ENCODE measurements at regions not wholly inside any gene's neighbourhood (a gene's known extent, or its start where the extent isn't known, plus 50 kb on each side); places are given as distances from the start of the nearest gene placed in this dataset.

DNA sequence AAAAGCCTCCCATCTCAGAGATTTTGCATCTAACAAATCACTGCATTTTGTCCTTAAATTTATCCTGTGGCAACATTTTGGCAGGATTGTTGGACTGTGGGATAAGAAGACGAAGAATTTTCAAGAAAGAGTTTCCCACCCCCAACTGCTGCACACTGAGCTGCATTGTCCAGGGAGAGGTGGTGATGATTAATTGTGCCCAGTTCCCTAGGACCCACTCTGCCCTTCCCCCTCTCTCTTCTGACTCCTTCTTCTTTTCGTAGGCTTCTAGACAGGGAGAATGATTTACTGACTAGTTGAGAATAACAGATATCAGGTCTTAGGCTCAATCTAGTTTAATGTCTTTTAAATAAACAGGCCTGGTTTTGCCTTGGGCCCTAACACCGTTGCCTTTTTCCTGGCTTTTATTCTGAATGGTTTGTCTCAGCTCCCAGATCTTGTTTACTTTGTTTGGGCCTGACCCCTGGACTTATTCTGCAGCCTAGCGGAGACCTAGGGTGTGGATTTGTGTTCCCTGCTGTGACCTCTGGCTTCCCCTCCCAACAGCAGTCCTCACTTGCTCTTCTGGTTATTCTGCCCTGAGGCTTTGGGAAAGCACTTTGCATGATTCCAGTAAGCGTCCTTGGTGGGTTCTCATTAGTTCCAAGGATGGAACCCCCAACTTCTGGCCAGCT lies 233.3 kb downstream of the INSIG2 start:
- FAIRE-seq (no peak), DNase-seq (ENCODE audit: low read depth in 1 of 2, low spot score in 1 of 2) (no peak), ATAC-seq (no peak)
- Histone ChIP-seq H3K4me2 (no peak overlapping the region), H3K4me3 (no peak overlapping the region), H3K9me3 (no peaks in the 10 kb centered on the region), H3K27ac (no peak overlapping the region), H3K4me1 (no peaks in the 10 kb centered on the region)
- ChIA-PET POLR2A (no interaction called here), CTCF (no interaction called here)
- TF ChIP-seq SREBF2 (IDR thresholded peaks at IDR 0.05) (no peak), PHF8 (IDR thresholded peaks at IDR 0.05; ENCODE audit: borderline replicate concordance, low read depth) (no peak), EHMT2 (IDR thresholded peaks at IDR 0.05; ENCODE audit: low read depth) (no peak), NR3C1 (IDR thresholded peaks at IDR 0.05) (no peak), TFCP2L1 (CRISPR knock-in tag; IDR thresholded peaks at IDR 0.05) (no peak), RFX5 (IDR thresholded peaks at IDR 0.05) (no peak), CHD4 (IDR thresholded peaks at IDR 0.05; ENCODE audit: borderline replicate concordance) (no peak), ZFP36 (IDR thresholded peaks at IDR 0.05; ENCODE audit: borderline replicate concordance, partially characterized antibody) (no peak), MYC (IDR thresholded peaks at IDR 0.05; ENCODE audit: borderline replicate concordance, low read length) (no peak)
- TF ChIP-seq, protein P1, sequence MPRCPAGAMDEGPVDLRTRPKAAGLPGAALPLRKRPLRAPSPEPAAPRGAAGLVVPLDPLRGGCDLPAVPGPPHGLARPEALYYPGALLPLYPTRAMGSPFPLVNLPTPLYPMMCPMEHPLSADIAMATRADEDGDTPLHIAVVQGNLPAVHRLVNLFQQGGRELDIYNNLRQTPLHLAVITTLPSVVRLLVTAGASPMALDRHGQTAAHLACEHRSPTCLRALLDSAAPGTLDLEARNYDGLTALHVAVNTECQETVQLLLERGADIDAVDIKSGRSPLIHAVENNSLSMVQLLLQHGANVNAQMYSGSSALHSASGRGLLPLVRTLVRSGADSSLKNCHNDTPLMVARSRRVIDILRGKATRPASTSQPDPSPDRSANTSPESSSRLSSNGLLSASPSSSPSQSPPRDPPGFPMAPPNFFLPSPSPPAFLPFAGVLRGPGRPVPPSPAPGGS (IDR thresholded peaks at IDR 0.05): no peak
- TF ChIP-seq, protein P2, sequence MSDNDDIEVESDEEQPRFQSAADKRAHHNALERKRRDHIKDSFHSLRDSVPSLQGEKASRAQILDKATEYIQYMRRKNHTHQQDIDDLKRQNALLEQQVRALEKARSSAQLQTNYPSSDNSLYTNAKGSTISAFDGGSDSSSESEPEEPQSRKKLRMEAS (IDR thresholded peaks at IDR 0.05): no peak
- WGBS (ENCODE audit: missing lambda C conversion rate): 7% methylated on average over 5 of the region's 5 CpGs

DNA sequence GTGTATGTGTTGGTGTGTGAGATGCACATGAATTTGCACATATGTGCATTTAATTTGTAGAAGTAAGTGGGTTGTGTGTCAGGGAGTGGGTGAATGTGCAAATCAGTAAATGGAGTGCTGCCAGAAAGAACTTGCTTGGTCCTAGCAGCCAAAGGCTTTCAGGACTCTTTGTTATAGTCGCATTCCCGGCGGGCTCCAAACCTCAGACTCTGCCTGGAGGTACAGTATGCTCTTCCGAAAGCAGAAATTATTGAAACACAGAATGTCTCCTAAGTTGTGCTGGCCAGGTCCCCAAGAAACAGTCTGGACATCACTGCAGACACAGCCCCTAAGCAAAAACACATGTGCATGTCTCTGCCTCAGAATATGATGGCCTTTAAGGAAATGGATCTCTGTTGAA lies 232.4 kb downstream of the INSIG2 start:
- no peak for ATAC-seq
- no peak overlapping the region for H3K4me3 ChIP-seq
- DNase-seq (ENCODE audit: low read depth in 1 of 2, low spot score in 1 of 2): no peak
- WGBS (ENCODE audit: missing lambda C conversion rate): 63% methylated on average over 4 of the region's 4 CpGs
- ChIA-PET POLR2A (no interaction called here), CTCF (no interaction called here)
- FAIRE-seq: no peak
- H3K4me2 ChIP-seq: no peak overlapping the region
- TF ChIP-seq, protein P3, sequence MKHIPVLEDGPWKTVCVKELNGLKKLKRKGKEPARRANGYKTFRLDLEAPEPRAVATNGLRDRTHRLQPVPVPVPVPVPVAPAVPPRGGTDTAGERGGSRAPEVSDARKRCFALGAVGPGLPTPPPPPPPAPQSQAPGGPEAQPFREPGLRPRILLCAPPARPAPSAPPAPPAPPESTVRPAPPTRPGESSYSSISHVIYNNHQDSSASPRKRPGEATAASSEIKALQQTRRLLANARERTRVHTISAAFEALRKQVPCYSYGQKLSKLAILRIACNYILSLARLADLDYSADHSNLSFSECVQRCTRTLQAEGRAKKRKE (CRISPR knock-in tag; IDR thresholded peaks at IDR 0.05; ENCODE audit: low read depth): no peak
- TF ChIP-seq BHLHE40 (IDR thresholded peaks at IDR 0.05; ENCODE audit: low read depth, low read length): no peak
- no peak for TF ChIP-seq CBX8 (IDR thresholded peaks at IDR 0.05)
- TF ChIP-seq, protein P4, sequence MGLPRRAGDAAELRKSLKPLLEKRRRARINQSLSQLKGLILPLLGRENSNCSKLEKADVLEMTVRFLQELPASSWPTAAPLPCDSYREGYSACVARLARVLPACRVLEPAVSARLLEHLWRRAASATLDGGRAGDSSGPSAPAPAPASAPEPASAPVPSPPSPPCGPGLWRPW (IDR thresholded peaks at IDR 0.05): no peak
- H3K27ac ChIP-seq: no peak overlapping the region
- no peaks in the 10 kb centered on the region for H3K4me1 ChIP-seq
- H3K9me3 ChIP-seq: no peaks in the 10 kb centered on the region

DNA sequence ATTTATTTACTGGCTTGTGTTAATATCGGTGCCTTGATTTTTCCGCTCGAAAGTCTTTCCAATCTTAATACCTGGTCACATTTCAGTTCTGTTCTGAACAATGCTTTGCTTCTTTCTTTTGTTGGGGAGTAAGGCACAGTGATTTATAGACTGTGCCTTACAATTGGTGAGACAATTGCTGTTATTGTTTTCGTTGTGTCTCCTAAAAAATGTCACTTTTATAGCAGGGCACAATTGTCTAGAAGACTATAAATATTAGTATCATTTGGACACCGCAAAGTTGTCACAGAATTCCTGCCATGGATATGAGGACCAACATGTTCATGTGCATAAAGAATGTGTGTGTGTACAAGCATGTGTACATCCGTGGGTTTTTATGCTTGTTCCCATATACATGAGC lies 231.9 kb downstream of the INSIG2 start:
- FAIRE-seq (no peak), DNase-seq (ENCODE audit: low read depth in 1 of 2, low spot score in 1 of 2) (no peak), ATAC-seq (no peak)
- ChIA-PET POLR2A (no interaction called here), CTCF (no interaction called here)
- Histone ChIP-seq H3K4me2 (no peak overlapping the region), H3K4me3 (no peak overlapping the region), H3K27ac (no peak overlapping the region), H3K4me1 (no peaks in the 10 kb centered on the region), H3K9me3 (no peaks in the 10 kb centered on the region)
- no peak for TF ChIP-seq HOXB13 (CRISPR knock-in tag; IDR thresholded peaks at IDR 0.05; ENCODE audit: low read depth)
- no peak for TF ChIP-seq BHLHE40 (IDR thresholded peaks at IDR 0.05; ENCODE audit: low read depth, low read length)
- TF ChIP-seq, protein P4 (IDR thresholded peaks at IDR 0.05): no peak
- TF ChIP-seq SREBF2 (IDR thresholded peaks at IDR 0.05): no peak
- TF ChIP-seq HDAC2 (IDR thresholded peaks at IDR 0.05): no peak
- TF ChIP-seq, protein P5, sequence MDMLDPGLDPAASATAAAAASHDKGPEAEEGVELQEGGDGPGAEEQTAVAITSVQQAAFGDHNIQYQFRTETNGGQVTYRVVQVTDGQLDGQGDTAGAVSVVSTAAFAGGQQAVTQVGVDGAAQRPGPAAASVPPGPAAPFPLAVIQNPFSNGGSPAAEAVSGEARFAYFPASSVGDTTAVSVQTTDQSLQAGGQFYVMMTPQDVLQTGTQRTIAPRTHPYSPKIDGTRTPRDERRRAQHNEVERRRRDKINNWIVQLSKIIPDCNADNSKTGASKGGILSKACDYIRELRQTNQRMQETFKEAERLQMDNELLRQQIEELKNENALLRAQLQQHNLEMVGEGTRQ (IDR thresholded peaks at IDR 0.05): no peak
- 46% methylated on average over 6 of the region's 6 CpGs for WGBS (ENCODE audit: missing lambda C conversion rate)
